Panc1 (cell line): ENCODE measurements at regions not wholly inside any gene's neighbourhood (a gene's known extent, or its start where the extent isn't known, plus 50 kb on each side); places are given as distances from the start of the nearest gene placed in this dataset.
A peak's percentile ranks its signal among the peaks of the same experiment; 100 is the strongest.

ENCODE experiments used
- ATAC-seq: fragments of 200-7000 bp; cut with Tn5 transposase; 2 replicates; pipeline ENCODE4 v1.9.1; 2020; ENCODE audit warnings: mild to moderate bottlenecking, moderate library complexity
- BruUV-seq: library from RNA; stranded (reverse); fragments of 400-500 nt; replicated peaks from 2 replicates; lab custom pipeline; 2021; lab: Mats Ljungman, UMichigan
- CTCF ChIA-PET: fragments of 300-600 bp; sonication (Branson Sonifier 250); formaldehyde crosslinking; loops from one replicate; lab custom pipeline; 2022; ENCODE audit warnings: antibody characterized with exemption; lab: Charles Lee
- POLR2A ChIA-PET: fragments of 300-600 bp; sonication (Branson Sonifier 250); formaldehyde crosslinking; loops from one replicate; lab custom pipeline; 2022; ENCODE audit warnings: antibody characterized with exemption; lab: Charles Lee
- DNase-seq: peaks from one replicate; pipeline ENCODE4 v3.0.0-alpha.2; 2010; ENCODE audit warnings: low read depth, low spot score
- H3K27ac ChIP-seq: 2 replicates; pipeline ENCODE4 v1.5.1; 2011; ENCODE audit warnings: mild to moderate bottlenecking, low read length, inconsistent platforms
- H3K27me3 ChIP-seq: fragments of 200-500 bp; sonication (Bioruptor generic); 2 replicates; pipeline ENCODE4 v1.6.0; 2014; ENCODE audit warnings: low read length, inconsistent platforms; ENCODE audit not compliant: control insufficient read depth, insufficient read depth
- H3K36me3 ChIP-seq: fragments of 200-500 bp; sonication (Bioruptor generic); 2 replicates; pipeline ENCODE4 v1.5.1; 2014; ENCODE audit warnings: inconsistent platforms, mild to moderate bottlenecking, low read length, moderate library complexity; ENCODE audit not compliant: control insufficient read depth, insufficient read depth
- H3K4me1 ChIP-seq: 2 replicates; pipeline ENCODE4 v1.5.1; 2011; ENCODE audit warnings: inconsistent platforms, mild to moderate bottlenecking, low read length, moderate library complexity; ENCODE audit not compliant: control insufficient read depth, insufficient read depth
- H3K4me3 ChIP-seq, 2 experiments: 2 replicates each; pipeline ENCODE4 v1.5.1; 2011 to 2012; ENCODE audit warnings: low read depth in 2 of 2, low read length in 2 of 2, mild to moderate bottlenecking in 2 of 2, inconsistent platforms in 1 of 2, moderate library complexity in 1 of 2
- H3K9me3 ChIP-seq: fragments of 200-500 bp; sonication (Bioruptor generic); 2 replicates; pipeline ENCODE4 v1.5.1; 2014; ENCODE audit warnings: low read depth, mild to moderate bottlenecking, inconsistent platforms, low read length, moderate library complexity; ENCODE audit not compliant: control insufficient read depth, insufficient read depth
- CTCF ChIP-seq: fragments of 450-650 bp; IDR thresholded peaks from 2 replicates; pipeline ENCODE4 v1.5.1; 2017; ENCODE audit warnings: mild to moderate bottlenecking
- POLR2AphosphoS5 ChIP-seq: IDR thresholded peaks from 2 replicates; pipeline ENCODE4 v1.6.1; 2012; ENCODE audit warnings: mild to moderate bottlenecking, low read depth, low read length, moderate library complexity
- REST ChIP-seq, 2 experiments: IDR thresholded peaks; 2 replicates each; pipeline ENCODE4 v1.6.1; 2011 to 2012; ENCODE audit warnings: low read depth in 2 of 2, control low read depth in 1 of 2, low read length in 1 of 2, mild to moderate bottlenecking in 1 of 2, moderate library complexity in 1 of 2; ENCODE audit not compliant: insufficient read depth in 1 of 2
- SIN3A ChIP-seq: IDR thresholded peaks from 2 replicates; pipeline ENCODE4 v1.6.1; 2012; ENCODE audit warnings: low read depth, mild to moderate bottlenecking, low read length, moderate library complexity, borderline replicate concordance; ENCODE audit not compliant: insufficient read depth
- TCF7L2 ChIP-seq: IDR thresholded peaks from 2 replicates; pipeline ENCODE4 v1.6.1; 2011; ENCODE audit warnings: mild to moderate bottlenecking, low read depth, low read length, inconsistent platforms
- in situ Hi-C: cut with HindIII; loops from 2 replicates; pipeline ENCODE4 v1.10.0; 2016; ENCODE audit warnings: low sequenced_read_pairs, low pct_unique_long_range_greater_than_20kb
- intact Hi-C: fragments of 100-400 bp; cut with micrococcal nuclease; formaldehyde crosslinking; loops from one replicate; pipeline ENCODE4 v1.10.0; 2022; ENCODE audit not compliant: unreplicated experiment

GRCh38 chr7:104264285-104264684 is 56.5 kb upstream of the ORC5 start:
- Histone ChIP-seq H3K27ac (no peak overlapping the region), H3K36me3 (no peaks in the 10 kb centered on the region), H3K27me3 (peaks cover 4% of the 10 kb centered on the region; the same call in 1 of the 2 replicates), H3K4me3 (no peak overlapping the region), H3K9me3 (no peaks in the 10 kb centered on the region), H3K4me1 (no peaks in the 10 kb centered on the region)
- ATAC-seq (no peak), DNase-seq (no peak)
- intact Hi-C loops = no loop called here
- BruUV-seq = no TSS peak
- CTCF ChIA-PET = no interaction called here
- POLR2A ChIA-PET = no interaction called here
- TF ChIP-seq CTCF (no peak), SIN3A (no peak), POLR2AphosphoS5 (no peak), REST (IDR thresholded peaks at IDR 0.05; ENCODE audit: insufficient read depth in 1 of 2, low read depth in 2 of 2, low read length in 1 of 2) (no peak), TCF7L2 (no peak)
- in situ Hi-C loops = no loop called here

DNA sequence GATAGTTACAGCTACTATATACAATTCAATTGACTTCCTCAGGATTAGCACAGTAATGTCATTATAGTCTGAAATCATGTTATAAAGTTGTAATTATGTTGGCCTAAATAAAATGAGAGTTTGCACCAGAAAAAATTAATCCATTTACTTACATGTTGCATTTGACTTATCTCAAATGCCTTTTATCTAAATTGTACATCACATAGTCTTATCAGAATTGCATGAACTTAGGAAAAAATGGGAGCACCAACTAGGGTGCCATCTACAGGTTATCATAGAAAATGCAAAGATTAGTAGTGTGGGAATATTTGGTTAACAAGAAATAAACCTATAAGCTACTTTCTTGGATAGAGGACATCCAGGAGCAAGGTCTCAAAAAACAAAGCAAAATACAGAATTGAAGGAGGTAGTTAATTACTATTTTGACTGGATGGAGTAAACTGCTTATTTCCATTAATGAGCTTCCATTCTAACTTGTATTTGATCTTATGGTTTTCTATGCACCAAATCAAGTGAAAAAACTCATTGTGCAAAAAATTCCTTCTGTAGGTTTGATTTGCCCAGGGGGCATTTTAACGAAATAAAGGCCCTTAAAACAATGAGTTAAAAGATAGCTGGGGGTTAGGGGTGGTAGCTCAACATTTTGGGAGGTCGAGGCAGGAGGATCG is 60.0 kb upstream of the ORC5 start:
- in situ Hi-C loops = no loop called here

More for the DNA sequence above, 60.0 kb upstream of the ORC5 start:
- intact Hi-C loops = no loop called here
- ATAC-seq = no peak
- ChIA-PET POLR2A (no interaction called here), CTCF (interaction anchor here (1.0 kb wide), 1 partner anchor 36 kb away, joined by 3 read pairs; no protein-coding TSS in a partner anchor)
- no peak for TF ChIP-seq SIN3A
- TF ChIP-seq CTCF = peak; percentile 62; the same call in 1 of the 2 replicates
- H3K36me3 ChIP-seq = no peaks in the 10 kb centered on the region
- BruUV-seq = no TSS peak
- no peak overlapping the region for H3K27ac ChIP-seq
- H3K9me3 ChIP-seq = no peaks in the 10 kb centered on the region
- H3K27me3 ChIP-seq = no peaks in the 10 kb centered on the region
- no peaks in the 10 kb centered on the region for H3K4me1 ChIP-seq
- H3K4me3 ChIP-seq = no peak overlapping the region
- DNase-seq = no peak
